Activated CD4-positive, CD25-positive, alpha-beta regulatory T cell treated with anti-CD3 and anti-CD28 coated beads, Interleukin-2, amount 50 U/mL, for 16 hours (primary cell): ENCODE measurements at regions not wholly inside any gene's neighbourhood (a gene's known extent, or its start where the extent isn't known, plus 50 kb on each side); places are given as distances from the start of the nearest gene placed in this dataset.

Experiments
- DNase-seq: peaks from one replicate; pipeline ENCODE4 v3.0.0-alpha.2; 2020; ENCODE audit warnings: low read depth, low spot score

- no peak for DNase-seq
Measured at GRCh38 chr2:240297256-240298116, 138.0 kb upstream of the GPC1 start.

DNA sequence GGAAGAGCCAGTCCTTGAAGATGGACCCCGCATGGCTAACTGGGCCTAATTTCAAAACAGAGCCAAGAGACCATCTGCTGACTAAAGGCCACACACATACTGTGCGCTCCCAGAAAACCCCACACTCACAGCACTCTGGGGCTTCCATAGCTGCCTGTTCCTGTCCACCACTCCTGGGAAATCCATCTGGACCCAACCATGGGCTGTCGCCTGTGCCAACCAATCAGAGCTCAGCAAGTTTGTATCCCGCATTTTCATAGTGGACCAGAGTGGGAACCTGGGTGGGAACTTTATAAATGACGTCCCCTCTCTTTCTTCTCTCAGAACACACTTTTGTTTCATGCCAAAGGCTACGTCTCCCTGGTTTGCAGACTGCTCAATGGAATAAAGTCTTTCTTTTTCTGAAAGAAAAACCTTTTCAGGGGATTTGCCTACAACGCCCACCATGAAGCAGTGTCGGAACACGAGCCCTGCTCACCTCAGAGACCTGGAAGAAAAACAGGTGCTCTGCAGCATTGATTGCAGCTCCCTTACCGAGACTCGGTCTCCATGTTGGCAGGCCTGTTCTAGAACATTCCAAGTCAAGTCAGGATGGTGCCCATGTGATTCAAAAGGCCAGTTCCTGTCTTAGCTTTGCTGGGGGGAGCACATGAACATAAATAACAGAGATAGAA, 137.2 kb upstream of the GPC1 start:
- DNase-seq: no peak

DNA sequence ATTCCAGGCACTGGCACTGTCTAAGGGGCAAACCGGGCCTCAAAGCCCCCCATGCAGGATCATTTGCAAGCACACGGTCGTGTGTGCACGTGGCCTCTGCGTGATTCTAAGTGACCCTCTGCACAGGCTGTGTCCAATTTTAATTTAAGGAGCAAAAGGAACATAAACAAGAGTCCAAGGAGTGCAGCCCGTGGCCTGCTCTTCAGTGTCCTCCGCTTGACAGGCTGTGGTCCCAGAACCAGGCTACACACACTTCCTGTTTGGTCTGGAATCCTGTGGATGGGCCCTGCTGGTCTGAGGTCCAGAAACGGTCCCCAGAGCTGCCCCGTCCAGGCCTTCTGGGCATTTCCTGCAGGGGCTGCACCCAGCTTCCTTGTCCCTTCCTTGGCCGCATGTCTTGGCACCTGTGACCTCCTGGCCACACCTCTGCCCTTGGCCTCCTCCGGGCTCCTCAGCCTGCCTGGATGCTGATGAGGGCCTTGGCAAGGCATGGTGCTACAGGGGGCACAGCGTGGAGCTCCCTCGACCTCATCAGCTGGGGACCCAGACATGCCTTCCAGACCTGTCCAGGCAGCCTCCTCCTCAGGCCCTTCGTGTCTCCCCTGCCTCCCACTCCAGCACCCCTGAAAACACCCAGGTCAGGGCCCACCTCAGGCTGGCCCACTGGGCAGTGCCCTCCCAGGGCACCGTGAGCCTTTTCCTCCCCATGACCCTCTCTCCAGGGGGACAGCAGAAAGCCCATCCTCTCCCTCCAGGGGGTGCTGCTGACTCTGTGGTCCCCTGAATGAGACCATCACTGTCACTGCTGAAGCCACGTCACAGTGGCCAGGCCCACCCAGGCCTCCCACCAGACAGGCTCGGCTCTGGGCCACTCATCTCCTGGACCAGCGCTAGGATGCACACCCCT, 136.4 kb upstream of the GPC1 start:
- DNase-seq: no peak

- no peak for DNase-seq
Measured at GRCh38 chr2:240299710-240300068, 135.8 kb upstream of the GPC1 start.

DNA sequence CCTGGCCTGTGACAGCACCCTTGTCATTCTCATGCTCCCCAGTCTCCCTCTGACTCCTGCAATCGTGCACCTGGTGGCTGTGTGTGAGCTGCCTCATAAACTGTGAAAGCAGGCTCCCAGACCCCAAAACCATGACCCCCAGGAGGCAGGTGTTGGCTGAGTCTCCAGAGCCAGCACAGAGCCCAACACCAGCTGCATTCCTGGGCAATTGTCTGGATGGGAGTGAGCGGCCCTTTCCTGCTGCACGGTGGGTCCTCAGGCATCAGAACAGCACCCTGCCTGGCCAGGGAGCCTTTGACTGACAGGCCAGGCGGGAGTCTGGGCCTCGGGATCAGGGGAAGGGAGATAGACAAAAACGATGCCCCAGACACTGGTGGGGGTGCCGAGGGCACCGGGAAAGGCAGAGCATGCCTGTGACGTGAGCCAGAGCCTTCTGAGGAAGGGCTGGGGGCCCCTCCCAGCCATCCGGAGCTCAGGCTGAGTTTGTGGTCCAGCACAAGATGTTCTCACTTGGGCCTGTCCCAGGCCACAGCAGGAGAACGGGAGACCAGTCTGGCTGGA, 135.1 kb upstream of the GPC1 start:
- DNase-seq: no peak

- DNase-seq: no peak
Measured at GRCh38 chr2:240300840-240301239, 134.6 kb upstream of the GPC1 start.

- no peak for DNase-seq
Measured at GRCh38 chr2:240301256-240301795, 134.1 kb upstream of the GPC1 start.

DNA sequence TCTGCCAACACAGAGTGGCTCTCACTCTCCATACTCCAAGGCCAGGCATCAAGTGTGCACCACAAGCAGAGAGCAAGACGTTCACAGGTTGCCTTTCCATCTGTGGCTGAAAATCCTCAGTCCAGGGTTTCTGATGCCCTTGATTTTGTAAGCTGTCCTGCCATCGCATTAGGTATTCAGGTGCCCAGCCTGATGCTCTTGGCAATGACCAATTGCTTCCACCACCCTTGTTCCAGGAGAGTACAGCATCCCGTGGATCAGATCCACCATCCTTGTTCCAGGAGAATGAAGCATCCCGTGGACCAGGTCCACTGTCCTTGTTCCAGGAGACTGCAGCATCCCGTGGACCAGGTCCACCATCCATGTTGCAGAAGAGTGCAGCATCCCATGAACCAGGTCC, 133.4 kb upstream of the GPC1 start:
- no peak for DNase-seq

GRCh38 chr2:240302933-240303595, 132.4 kb upstream of the GPC1 start:
- DNase-seq: no peak

- DNase-seq: no peak
Measured at GRCh38 chr2:240303896-240304745, 131.3 kb upstream of the GPC1 start.

DNA sequence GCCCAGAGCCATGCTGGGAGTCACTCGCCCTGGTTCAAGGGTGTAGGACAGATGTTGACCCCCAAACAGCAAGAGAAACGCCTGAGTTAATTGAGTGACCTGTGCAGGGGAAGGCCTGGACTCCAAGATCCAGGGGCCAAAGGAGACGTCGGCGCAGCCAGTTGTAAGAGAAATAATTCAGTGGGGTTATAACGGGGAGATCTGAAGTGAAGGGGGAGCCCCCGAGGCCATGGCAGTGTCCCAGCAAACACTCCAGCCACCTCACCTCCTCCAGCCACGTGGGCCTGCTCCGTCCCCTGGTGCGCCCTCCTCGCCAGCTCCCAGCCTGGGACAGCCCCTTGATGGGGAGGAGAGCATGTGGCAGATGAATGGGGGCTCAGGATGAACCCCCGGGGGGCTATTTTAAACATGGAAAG, 130.7 kb upstream of the GPC1 start:
- DNase-seq: no peak

DNA sequence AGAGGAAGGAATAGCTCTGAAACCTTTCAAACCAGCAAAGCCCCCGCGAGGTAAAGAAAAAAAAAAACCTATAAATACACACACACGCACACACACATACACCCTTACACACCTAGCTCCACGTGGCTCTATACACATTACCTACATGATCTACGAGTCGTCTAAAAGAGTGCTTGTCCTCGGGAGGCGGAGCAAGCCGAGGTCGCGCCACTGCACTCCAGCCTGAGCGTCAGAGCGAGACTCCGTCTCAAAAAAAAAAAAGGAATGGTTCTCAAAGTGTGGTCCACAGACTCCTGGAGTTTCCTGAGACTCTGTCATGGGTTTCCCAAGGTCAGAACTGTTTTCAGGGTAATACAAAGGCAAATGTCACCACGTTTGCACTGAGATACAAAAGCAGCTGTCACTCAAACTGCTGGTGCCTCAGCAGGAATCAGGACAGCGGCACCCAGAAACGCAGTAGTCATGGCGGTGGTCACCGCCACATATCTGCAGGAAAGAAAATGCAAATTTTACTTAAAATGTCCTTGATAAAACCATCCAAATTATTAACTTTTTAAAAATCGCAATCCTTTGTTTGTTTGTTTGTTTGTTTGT, 130.0 kb upstream of the GPC1 start:
- DNase-seq: no peak

DNA sequence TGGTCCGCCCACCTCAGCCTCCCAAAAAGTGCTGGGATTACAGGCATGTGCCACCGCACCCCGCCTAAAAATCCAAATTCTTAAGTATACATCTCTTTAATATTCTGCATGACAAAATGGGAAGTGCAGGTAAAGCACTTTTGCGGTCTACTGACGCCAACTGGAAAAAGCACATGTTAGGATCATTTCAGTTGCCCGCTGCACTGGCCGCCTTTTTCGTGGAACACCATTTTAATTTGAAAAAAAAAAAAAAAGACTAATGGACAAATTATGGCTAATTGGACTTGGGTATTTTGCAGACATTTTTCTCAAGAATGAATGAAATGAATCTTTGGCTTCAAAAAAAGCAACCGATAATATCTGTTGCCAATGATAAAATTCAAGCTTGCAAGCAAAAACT, 129.3 kb upstream of the GPC1 start:
- DNase-seq: no peak

- DNase-seq: no peak
Measured at GRCh38 chr2:240308111-240308651, 127.3 kb upstream of the GPC1 start.

DNA sequence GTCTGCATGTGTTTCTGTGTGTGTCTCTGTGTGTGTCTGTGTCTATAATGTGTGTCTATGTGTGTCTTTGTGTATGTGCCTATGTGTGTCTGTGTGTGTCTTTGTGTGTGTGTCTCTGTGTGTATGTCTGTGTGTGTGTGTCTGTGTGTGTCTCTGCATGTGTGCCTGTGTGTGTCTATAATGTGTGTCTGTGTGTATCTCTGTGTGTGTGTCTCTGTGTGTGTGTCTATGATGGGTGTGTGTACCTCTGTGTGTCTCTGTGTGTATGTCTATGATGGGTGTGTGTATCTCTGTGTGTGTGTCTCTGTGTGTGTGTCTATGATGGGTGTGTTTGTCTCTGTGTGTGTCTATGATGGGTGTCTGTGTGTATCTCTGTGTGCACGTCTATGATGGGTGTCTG, 126.2 kb upstream of the GPC1 start:
- DNase-seq: no peak

DNA sequence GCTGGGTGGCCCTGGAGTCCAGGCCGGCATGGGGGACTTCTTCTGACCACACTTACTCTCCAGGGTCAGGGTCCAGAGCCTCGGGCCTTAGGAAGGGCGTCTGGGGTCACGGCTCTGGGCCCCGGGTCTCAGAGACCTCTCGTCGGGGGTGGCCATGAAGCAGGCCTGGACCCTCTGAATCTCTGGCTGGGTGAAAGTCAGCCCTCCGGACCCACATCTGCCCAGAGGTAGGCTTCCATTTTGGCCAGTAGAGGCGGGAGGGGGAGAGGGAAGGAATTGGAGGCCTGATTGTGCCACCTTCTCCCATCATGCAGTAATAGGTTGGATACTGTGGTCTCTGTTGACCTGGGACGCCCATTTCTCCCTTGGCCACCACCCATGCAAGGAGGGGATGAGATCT, 125.3 kb upstream of the GPC1 start:
- DNase-seq: no peak

DNA sequence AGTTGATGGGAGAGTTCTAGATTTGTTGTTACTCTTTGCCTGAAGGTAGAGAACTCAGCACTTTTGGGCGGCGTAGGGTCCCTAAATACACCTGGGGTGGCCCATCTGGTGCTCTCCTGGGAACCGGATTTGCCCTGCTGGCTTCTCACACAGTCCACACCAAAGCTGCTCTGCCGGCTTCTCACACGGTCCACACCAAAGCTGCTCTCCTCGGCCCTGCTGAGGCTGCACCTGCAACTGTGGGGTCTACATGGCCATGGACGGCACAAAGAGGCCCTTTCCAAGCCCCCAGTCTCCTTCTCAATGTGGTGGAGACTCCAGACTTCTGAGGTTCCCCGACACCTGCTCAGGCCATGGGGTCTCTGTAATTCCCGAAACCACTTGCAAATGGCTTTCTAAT, 124.8 kb upstream of the GPC1 start:
- DNase-seq: no peak

DNA sequence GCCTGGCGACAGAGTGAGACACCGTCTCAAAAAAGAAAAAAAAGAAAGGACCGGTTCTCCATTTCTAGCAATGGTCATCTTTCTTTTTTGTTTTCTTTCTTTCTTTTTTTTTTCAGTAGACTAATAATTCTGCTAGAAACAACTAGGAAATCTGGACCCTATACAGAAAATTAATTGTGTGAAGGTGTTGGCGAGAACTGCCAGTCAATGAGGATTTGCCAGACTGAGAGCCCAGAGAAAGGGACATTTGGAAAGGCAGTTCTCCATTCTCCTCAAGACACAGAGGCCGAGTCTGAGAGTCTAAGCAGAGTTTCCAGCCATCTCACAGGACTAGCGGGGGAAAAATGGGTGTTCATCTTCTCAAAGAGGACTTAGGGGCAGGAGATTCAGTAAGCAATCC, 123.6 kb upstream of the GPC1 start:
- DNase-seq: no peak

GRCh38 chr2:240319221-240319854, 116.1 kb upstream of the GPC1 start:
- no peak for DNase-seq
